ENCODE measurements at regions not wholly inside any gene's neighbourhood (a gene's known extent, or its start where the extent isn't known, plus 50 kb on each side); places are given as distances from the start of the nearest gene placed in this dataset.

- TF ChIP-seq, protein P1, sequence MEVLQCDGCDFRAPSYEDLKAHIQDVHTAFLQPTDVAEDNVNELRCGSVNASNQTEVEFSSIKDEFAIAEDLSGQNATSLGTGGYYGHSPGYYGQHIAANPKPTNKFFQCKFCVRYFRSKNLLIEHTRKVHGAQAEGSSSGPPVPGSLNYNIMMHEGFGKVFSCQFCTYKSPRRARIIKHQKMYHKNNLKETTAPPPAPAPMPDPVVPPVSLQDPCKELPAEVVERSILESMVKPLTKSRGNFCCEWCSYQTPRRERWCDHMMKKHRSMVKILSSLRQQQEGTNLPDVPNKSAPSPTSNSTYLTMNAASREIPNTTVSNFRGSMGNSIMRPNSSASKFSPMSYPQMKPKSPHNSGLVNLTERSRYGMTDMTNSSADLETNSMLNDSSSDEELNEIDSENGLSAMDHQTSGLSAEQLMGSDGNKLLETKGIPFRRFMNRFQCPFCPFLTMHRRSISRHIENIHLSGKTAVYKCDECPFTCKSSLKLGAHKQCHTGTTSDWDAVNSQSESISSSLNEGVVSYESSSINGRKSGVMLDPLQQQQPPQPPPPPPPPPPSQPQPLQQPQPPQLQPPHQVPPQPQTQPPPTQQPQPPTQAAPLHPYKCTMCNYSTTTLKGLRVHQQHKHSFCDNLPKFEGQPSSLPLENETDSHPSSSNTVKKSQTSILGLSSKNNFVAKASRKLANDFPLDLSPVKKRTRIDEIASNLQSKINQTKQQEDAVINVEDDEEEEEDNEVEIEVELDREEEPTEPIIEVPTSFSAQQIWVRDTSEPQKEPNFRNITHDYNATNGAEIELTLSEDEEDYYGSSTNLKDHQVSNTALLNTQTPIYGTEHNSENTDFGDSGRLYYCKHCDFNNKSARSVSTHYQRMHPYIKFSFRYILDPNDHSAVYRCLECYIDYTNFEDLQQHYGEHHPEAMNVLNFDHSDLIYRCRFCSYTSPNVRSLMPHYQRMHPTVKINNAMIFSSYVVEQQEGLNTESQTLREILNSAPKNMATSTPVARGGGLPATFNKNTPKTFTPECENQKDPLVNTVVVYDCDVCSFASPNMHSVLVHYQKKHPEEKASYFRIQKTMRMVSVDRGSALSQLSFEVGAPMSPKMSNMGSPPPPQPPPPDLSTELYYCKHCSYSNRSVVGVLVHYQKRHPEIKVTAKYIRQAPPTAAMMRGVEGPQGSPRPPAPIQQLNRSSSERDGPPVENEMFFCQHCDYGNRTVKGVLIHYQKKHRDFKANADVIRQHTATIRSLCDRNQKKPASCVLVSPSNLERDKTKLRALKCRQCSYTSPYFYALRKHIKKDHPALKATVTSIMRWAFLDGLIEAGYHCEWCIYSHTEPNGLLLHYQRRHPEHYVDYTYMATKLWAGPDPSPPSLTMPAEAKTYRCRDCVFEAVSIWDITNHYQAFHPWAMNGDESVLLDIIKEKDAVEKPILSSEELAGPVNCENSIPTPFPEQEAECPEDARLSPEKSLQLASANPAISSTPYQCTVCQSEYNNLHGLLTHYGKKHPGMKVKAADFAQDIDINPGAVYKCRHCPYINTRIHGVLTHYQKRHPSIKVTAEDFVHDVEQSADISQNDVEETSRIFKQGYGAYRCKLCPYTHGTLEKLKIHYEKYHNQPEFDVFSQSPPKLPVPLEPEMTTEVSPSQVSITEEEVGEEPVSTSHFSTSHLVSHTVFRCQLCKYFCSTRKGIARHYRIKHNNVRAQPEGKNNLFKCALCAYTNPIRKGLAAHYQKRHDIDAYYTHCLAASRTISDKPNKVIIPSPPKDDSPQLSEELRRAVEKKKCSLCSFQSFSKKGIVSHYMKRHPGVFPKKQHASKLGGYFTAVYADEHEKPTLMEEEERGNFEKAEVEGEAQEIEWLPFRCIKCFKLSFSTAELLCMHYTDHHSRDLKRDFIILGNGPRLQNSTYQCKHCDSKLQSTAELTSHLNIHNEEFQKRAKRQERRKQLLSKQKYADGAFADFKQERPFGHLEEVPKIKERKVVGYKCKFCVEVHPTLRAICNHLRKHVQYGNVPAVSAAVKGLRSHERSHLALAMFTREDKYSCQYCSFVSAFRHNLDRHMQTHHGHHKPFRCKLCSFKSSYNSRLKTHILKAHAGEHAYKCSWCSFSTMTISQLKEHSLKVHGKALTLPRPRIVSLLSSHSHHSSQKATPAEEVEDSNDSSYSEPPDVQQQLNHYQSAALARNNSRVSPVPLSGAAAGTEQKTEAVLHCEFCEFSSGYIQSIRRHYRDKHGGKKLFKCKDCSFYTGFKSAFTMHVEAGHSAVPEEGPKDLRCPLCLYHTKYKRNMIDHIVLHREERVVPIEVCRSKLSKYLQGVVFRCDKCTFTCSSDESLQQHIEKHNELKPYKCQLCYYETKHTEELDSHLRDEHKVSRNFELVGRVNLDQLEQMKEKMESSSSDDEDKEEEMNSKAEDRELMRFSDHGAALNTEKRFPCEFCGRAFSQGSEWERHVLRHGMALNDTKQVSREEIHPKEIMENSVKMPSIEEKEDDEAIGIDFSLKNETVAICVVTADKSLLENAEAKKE (CRISPR knock-in tag; IDR thresholded peaks at IDR 0.05): no peak
- TF ChIP-seq EZH2 (IDR thresholded peaks at IDR 0.05; ENCODE audit: low read depth, unreplicated experiment) (no peak), ZNF331 (CRISPR knock-in tag; IDR thresholded peaks at IDR 0.05; ENCODE audit: low read depth) (no peak), ZNF114 (CRISPR knock-in tag; IDR thresholded peaks at IDR 0.05) (no peak), CREB1 (CRISPR knock-in tag; IDR thresholded peaks at IDR 0.05; ENCODE audit: low read depth) (no peak)
- TF ChIP-seq, protein P2, sequence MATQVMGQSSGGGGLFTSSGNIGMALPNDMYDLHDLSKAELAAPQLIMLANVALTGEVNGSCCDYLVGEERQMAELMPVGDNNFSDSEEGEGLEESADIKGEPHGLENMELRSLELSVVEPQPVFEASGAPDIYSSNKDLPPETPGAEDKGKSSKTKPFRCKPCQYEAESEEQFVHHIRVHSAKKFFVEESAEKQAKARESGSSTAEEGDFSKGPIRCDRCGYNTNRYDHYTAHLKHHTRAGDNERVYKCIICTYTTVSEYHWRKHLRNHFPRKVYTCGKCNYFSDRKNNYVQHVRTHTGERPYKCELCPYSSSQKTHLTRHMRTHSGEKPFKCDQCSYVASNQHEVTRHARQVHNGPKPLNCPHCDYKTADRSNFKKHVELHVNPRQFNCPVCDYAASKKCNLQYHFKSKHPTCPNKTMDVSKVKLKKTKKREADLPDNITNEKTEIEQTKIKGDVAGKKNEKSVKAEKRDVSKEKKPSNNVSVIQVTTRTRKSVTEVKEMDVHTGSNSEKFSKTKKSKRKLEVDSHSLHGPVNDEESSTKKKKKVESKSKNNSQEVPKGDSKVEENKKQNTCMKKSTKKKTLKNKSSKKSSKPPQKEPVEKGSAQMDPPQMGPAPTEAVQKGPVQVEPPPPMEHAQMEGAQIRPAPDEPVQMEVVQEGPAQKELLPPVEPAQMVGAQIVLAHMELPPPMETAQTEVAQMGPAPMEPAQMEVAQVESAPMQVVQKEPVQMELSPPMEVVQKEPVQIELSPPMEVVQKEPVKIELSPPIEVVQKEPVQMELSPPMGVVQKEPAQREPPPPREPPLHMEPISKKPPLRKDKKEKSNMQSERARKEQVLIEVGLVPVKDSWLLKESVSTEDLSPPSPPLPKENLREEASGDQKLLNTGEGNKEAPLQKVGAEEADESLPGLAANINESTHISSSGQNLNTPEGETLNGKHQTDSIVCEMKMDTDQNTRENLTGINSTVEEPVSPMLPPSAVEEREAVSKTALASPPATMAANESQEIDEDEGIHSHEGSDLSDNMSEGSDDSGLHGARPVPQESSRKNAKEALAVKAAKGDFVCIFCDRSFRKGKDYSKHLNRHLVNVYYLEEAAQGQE (IDR thresholded peaks at IDR 0.05; ENCODE audit: unreplicated experiment): no peak
Measured at GRCh38 chr1:37186246-37186756, 152.0 kb upstream of the GRIK3 start (continued).
